Pancreas (tissue), 10 donors: ENCODE measurements at regions not wholly inside any gene's neighbourhood (a gene's known extent, or its start where the extent isn't known, plus 50 kb on each side); places are given as distances from the start of the nearest gene placed in this dataset.

Experiments used
- ATAC-seq, 4 donors: fragments of 200-7000 bp; cut with Tn5 transposase; one replicate each; pipeline versions ENCODE4 v1.8.0 to v1.9.1; 2020; ENCODE audit warnings: mild to moderate bottlenecking in 4 of 4, moderate library complexity in 4 of 4
- DNase-seq, 6 donors: peaks; one replicate each; pipeline ENCODE4 v3.0.0-alpha.2; 2020
- FAIRE-seq: peaks from 2 replicates; lab custom pipeline; 2012; peaks lifted over from hg19 to GRCh38; lab: Jason Lieb, UNC
- H3K27ac ChIP-seq, 4 donors: fragments of 200-600 bp; sonication (generic); 1 replicate in 3 of 4; 2 replicates in 1 of 4; pipeline versions ENCODE4 v1.5.0 to v1.8.0; 2020
- H3K27me3 ChIP-seq, 4 donors: fragments of 200-600 bp; one replicate each; pipeline ENCODE4 v1.8.0; 2021
- H3K36me3 ChIP-seq, 3 donors: fragments of 200-600 bp; sonication (generic) in 1 of 3; one replicate each; pipeline versions ENCODE4 v1.5.0 to v1.8.0; 2020 to 2021
- H3K4me1 ChIP-seq, 3 donors: fragments of 200-600 bp; one replicate each; pipeline ENCODE4 v1.8.0; 2021
- H3K4me3 ChIP-seq, 4 donors: fragments of 200-600 bp; sonication (generic) in 2 of 4; one replicate each; pipeline versions ENCODE4 v1.5.0 to v1.8.0; 2020 to 2021
- H3K9me3 ChIP-seq, 4 donors: fragments of 200-600 bp; one replicate each; pipeline ENCODE4 v1.8.0; 2021
- WGBS, 2 donors: extraction: QIAGEN DNeasy Blood & Tissue Kit; methylation state at CpG; one replicate each; pipeline ENCODE4 v1.1.7; 2013; 5-methylcytosine and 5-hydroxymethylcytosine counted together
- intact Hi-C, 3 donors: fragments of 100-400 bp; cut with DNase I; formaldehyde crosslinking; loops; one replicate each; pipeline versions ENCODE4 v1.11.1 to v1.14.2; 2022
- TF ChIP-seq, protein P1 (sequence below), 4 donors: fragments of 200-600 bp; sonication (generic) in 3 of 4; IDR thresholded peaks; one replicate each; pipeline versions ENCODE4 v1.5.0 to v1.8.0; 2021; ENCODE audit warnings: antibody characterized with exemption in 4 of 4
- donor health status: healthy with polysubstance abuse.
- donor health status: DM: no; HTN: no; CAD: no; lungs with moderate emphysema.
- donor health status: DM: no; HTN: no; CAD: no.
- donor health status: control.
- donor health status: control.
- donor health status: Bipolar disorder and iron deficiency.
- donor health status: DM: yes; HTN: yes; CAD: no.
- donor health status: DM: no; HTN: no; CAD: no.
- donor health status: DM: no; HTN: no; CAD: no.
- donor health status: DM: yes; HTN: yes; CAD: no.

DNA sequence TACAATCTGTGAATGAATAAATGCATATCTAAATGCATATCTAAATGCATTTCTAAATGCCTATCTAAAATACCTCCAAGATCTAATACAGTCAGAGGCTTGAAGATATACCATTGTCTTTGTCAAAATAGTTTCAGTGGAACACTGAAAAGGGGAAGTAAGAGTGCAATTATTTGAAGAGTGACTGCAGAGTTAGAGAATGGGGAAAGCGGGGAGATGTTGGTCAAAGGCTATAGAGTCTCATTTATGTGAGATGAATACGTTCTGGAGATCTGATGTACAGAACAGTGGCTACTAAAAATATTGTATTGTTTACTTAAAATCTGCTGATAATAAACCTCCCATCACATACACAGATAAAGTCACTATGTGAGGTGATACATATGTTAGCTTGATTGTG, 1126.2 kb upstream of the CDH9 start:
- TF ChIP-seq, protein P1, sequence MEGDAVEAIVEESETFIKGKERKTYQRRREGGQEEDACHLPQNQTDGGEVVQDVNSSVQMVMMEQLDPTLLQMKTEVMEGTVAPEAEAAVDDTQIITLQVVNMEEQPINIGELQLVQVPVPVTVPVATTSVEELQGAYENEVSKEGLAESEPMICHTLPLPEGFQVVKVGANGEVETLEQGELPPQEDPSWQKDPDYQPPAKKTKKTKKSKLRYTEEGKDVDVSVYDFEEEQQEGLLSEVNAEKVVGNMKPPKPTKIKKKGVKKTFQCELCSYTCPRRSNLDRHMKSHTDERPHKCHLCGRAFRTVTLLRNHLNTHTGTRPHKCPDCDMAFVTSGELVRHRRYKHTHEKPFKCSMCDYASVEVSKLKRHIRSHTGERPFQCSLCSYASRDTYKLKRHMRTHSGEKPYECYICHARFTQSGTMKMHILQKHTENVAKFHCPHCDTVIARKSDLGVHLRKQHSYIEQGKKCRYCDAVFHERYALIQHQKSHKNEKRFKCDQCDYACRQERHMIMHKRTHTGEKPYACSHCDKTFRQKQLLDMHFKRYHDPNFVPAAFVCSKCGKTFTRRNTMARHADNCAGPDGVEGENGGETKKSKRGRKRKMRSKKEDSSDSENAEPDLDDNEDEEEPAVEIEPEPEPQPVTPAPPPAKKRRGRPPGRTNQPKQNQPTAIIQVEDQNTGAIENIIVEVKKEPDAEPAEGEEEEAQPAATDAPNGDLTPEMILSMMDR (IDR thresholded peaks at IDR 0.05) = no peak
- no peaks in the 10 kb centered on the region for H3K27me3 ChIP-seq
- H3K27ac ChIP-seq = no peak overlapping the region
- no peaks in the 10 kb centered on the region for H3K36me3 ChIP-seq
- H3K4me3 ChIP-seq = no peak overlapping the region
- ATAC-seq (no peak), FAIRE-seq (no peak), DNase-seq (no peak)
- no peaks in the 10 kb centered on the region for H3K9me3 ChIP-seq
- intact Hi-C loops = no loop called here
- 58 to 72% methylated on average over 2 of the region's 2 CpGs for WGBS, 2 donors
- no peaks in the 10 kb centered on the region for H3K4me1 ChIP-seq

DNA sequence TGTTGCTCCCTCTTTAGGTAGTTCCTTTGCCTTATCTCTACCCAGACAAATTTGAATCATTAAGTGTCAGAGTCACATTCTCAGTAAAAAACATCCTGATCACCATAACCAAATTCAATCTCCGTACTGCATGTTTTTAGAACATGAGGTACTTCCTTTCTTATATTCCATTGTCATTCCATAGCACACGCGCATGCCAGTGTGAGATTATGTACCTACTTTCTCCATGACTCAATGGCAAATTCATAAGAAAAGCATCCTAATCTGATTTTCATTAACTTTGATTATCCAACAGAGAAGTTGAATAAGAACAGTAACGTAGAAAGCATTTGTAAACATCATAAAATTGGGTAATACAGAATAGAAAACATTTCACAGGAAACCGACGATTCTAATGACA, 1118.6 kb upstream of the CDH9 start:
- TF ChIP-seq, protein P1 (IDR thresholded peaks at IDR 0.05) = no peak
- Histone ChIP-seq H3K9me3 (no peaks in the 10 kb centered on the region), H3K36me3 (no peaks in the 10 kb centered on the region), H3K27me3 (no peaks in the 10 kb centered on the region), H3K4me1 (no peaks in the 10 kb centered on the region), H3K27ac (no peak overlapping the region), H3K4me3 (no peak overlapping the region)
- WGBS, 2 donors = 71 to 82% methylated on average over 6 of the region's 6 CpGs
- intact Hi-C loops = no loop called here
- ATAC-seq = no peak
- FAIRE-seq = no peak
- no peak for DNase-seq

DNA sequence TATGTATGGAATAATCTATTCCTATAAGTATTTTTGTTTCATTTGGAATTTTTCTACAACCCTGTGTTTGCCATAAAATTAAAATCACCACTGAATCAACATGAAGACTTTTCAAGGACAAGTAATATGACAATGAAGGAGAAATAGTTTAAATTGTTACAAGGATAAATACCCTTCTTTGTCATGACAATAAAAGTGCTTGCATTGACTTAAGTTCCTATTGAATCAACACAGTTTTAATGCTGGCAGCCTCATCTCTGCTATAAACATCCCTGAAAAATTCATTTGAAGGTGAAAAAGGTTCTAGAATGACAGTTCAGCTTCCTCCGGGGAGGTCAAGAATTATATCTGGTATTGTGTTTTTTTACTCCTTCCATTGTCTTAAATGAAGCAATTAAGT, 1105.1 kb upstream of the CDH9 start:
- intact Hi-C loops = no loop called here
- 62 to 66% methylated on average over 1 of the region's 1 CpG for WGBS, 2 donors
- TF ChIP-seq, protein P1 (IDR thresholded peaks at IDR 0.05) = no peak
- H3K4me3 ChIP-seq = no peak overlapping the region
- DNase-seq (no peak), ATAC-seq (no peak), FAIRE-seq (no peak)
- H3K9me3 ChIP-seq = no peaks in the 10 kb centered on the region
- no peaks in the 10 kb centered on the region for H3K4me1 ChIP-seq
- H3K36me3 ChIP-seq = no peaks in the 10 kb centered on the region
- H3K27me3 ChIP-seq = no peaks in the 10 kb centered on the region
- H3K27ac ChIP-seq = no peak overlapping the region

DNA sequence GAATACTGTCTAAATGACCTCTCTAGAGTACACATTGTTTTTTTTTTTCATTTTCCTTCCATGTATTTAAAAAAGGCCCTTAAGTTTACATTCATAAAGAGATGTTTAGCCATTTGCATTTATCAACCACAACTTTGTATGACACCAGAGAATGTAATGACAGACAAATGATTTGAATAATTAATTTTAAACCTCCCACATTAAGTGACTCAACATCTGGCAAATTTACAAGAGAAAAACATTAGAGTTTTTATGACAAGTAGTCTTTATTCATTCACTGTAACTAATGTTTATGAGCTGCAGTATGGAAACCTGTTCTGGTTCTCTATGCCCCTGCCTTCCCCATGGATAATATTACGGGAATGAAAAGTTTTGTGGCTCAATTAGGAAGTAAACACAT, 1093.8 kb upstream of the CDH9 start:
- FAIRE-seq (no peak), ATAC-seq (no peak), DNase-seq (no peak)
- Histone ChIP-seq H3K9me3 (no peaks in the 10 kb centered on the region), H3K27ac (no peak overlapping the region), H3K4me1 (no peaks in the 10 kb centered on the region), H3K27me3 (no peaks in the 10 kb centered on the region), H3K36me3 (no peaks in the 10 kb centered on the region), H3K4me3 (no peak overlapping the region)
- 29 to 30% methylated on average over 1 of the region's 1 CpG for WGBS, 2 donors
- TF ChIP-seq, protein P1 (IDR thresholded peaks at IDR 0.05) = no peak
- intact Hi-C loops = no loop called here

DNA sequence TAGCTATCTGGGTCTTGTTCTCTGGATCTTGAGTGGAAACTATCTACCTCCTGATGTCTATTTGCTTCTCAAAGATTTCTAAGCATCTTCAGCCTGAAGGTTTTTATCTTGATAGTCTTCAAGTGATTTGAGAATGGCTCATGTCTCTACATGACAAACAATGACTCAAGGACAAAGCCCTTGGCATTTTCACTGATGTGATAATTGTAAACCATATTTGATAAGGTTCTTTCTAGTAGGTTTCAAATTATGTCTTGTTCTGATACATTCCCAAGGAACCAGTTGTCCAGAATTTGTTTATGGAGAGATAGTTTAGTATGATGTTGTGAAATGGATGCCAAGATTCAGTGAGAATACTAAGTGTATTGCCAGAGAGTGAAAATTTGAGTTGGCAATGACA, 1079.3 kb upstream of the CDH9 start:
- Histone ChIP-seq H3K4me3 (no peak overlapping the region), H3K9me3 (no peaks in the 10 kb centered on the region), H3K4me1 (no peaks in the 10 kb centered on the region), H3K27ac (no peak overlapping the region), H3K27me3 (no peaks in the 10 kb centered on the region), H3K36me3 (no peaks in the 10 kb centered on the region)
- FAIRE-seq = no peak
- no peak for ATAC-seq
- DNase-seq = no peak
- TF ChIP-seq, protein P1 (IDR thresholded peaks at IDR 0.05) = no peak
- intact Hi-C loops = no loop called here
